GM12873 (cell line): ENCODE measurements at regions not wholly inside any gene's neighbourhood (a gene's known extent, or its start where the extent isn't known, plus 50 kb on each side); places are given as distances from the start of the nearest gene placed in this dataset.

Experiments used
- CTCF ChIP-seq: IDR thresholded peaks from 2 replicates; pipeline ENCODE4 v1.5.1; 2012; ENCODE audit warnings: low read depth, mild to moderate bottlenecking, moderate library complexity, low read length, control low read depth; ENCODE audit not compliant: insufficient read depth; ENCODE audit errors: missing control alignments

- TF ChIP-seq CTCF, result no peak
Observed at GRCh38 chr5:116695681-116696080, 121.1 kb upstream of the SEMA6A start.

GRCh38 chr5:116686438-116686837 lies 111.8 kb upstream of the SEMA6A start:
- TF ChIP-seq CTCF, result no peak

GRCh38 chr5:116685931-116686330 lies 111.3 kb upstream of the SEMA6A start:
- no peak for TF ChIP-seq CTCF

- TF ChIP-seq CTCF, result no peak
Observed at GRCh38 chr5:116685069-116685468, 110.4 kb upstream of the SEMA6A start.

- no peak for TF ChIP-seq CTCF
Observed at GRCh38 chr5:116681334-116682013, 106.9 kb upstream of the SEMA6A start.

GRCh38 chr5:116675626-116675910 lies 100.9 kb upstream of the SEMA6A start:
- no peak for TF ChIP-seq CTCF

- TF ChIP-seq CTCF, result no peak
Observed at GRCh38 chr5:116674881-116675625, 100.4 kb upstream of the SEMA6A start.
